GM21528 (cell line): ENCODE measurements at regions not wholly inside any gene's neighbourhood (a gene's known extent, or its start where the extent isn't known, plus 50 kb on each side); places are given as distances from the start of the nearest gene placed in this dataset.

ENCODE experiments used
- ATAC-seq: cut with Tn5 transposase; IDR thresholded peaks from one replicate; pipeline ENCODE4 v1.9.1; 2021; ENCODE audit warnings: mild to moderate bottlenecking, moderate library complexity; ENCODE audit not compliant: unreplicated experiment, low FRiP score

GRCh38 chr9:129337336-129338140 is 159.5 kb upstream of the IER5L start:
- ATAC-seq = no peak

- no peak for ATAC-seq
Observed at GRCh38 chr9:129336601-129337331, 158.7 kb upstream of the IER5L start.

- ATAC-seq = no peak
Observed at GRCh38 chr9:129336130-129336528, 158.1 kb upstream of the IER5L start.

GRCh38 chr9:129335464-129336129 is 157.5 kb upstream of the IER5L start:
- no peak for ATAC-seq

GRCh38 chr9:129334105-129334935 is 156.3 kb upstream of the IER5L start:
- ATAC-seq = no peak

GRCh38 chr9:129333617-129334104 is 155.6 kb upstream of the IER5L start:
- no peak for ATAC-seq

- no peak for ATAC-seq
Observed at GRCh38 chr9:129332581-129332980, 154.5 kb upstream of the IER5L start.

- ATAC-seq = no peak
Observed at GRCh38 chr9:129331772-129332500, 153.9 kb upstream of the IER5L start.

- no peak for ATAC-seq
Observed at GRCh38 chr9:129331493-129331765, 153.4 kb upstream of the IER5L start.

GRCh38 chr9:129330711-129331492 is 152.8 kb upstream of the IER5L start:
- ATAC-seq = no peak

- no peak for ATAC-seq
Observed at GRCh38 chr9:129328355-129329042, 150.4 kb upstream of the IER5L start.

- no peak for ATAC-seq
Observed at GRCh38 chr9:129327552-129328328, 149.7 kb upstream of the IER5L start.

GRCh38 chr9:129326061-129327005 is 148.3 kb upstream of the IER5L start:
- ATAC-seq = no peak

- no peak for ATAC-seq
Observed at GRCh38 chr9:129324808-129325502, 146.9 kb upstream of the IER5L start.

- ATAC-seq = no peak
Observed at GRCh38 chr9:129323999-129324553, 146.0 kb upstream of the IER5L start.
